Right atrium auricular region (tissue), 2 donors: ENCODE measurements at regions not wholly inside any gene's neighbourhood (a gene's known extent, or its start where the extent isn't known, plus 50 kb on each side); places are given as distances from the start of the nearest gene placed in this dataset.

ENCODE experiments used
- DNase-seq: peaks from one replicate; pipeline ENCODE4 v3.0.0-alpha.2; 2019; ENCODE audit warnings: low spot score
- H3K27ac ChIP-seq, 2 donors: fragments of 200-600 bp; sonication (generic); 1 replicate in 1 of 2; 2 replicates in 1 of 2; pipeline ENCODE4 v1.5.1; 2016 to 2019
- H3K27me3 ChIP-seq, 2 donors: fragments of 200-600 bp; sonication (generic); one replicate each; pipeline versions ENCODE4 v1.5.1 to v1.6.0; 2017 to 2019
- H3K36me3 ChIP-seq: fragments of 200-600 bp; sonication (generic); one replicate; pipeline ENCODE4 v1.5.1; 2016
- H3K4me1 ChIP-seq, 2 donors: fragments of 200-600 bp; sonication (generic); one replicate each; pipeline versions ENCODE4 v1.5.1 to v1.6.0; 2017 to 2019
- H3K4me3 ChIP-seq, 2 donors: fragments of 200-600 bp; sonication (generic); 1 replicate in 1 of 2; 2 replicates in 1 of 2; pipeline ENCODE4 v1.5.1; 2017 to 2019; ENCODE audit warnings: mild to moderate bottlenecking in 1 of 2, moderate library complexity in 1 of 2
- H3K9me3 ChIP-seq, 2 donors: fragments of 200-600 bp; sonication (generic); one replicate each; pipeline ENCODE4 v1.5.1; 2019
- TF ChIP-seq, protein P1 (sequence below), 2 donors: fragments of 200-600 bp; sonication (generic); IDR thresholded peaks; one replicate each; pipeline ENCODE4 v1.5.1; 2019; ENCODE audit warnings: antibody characterized with exemption in 2 of 2

DNA sequence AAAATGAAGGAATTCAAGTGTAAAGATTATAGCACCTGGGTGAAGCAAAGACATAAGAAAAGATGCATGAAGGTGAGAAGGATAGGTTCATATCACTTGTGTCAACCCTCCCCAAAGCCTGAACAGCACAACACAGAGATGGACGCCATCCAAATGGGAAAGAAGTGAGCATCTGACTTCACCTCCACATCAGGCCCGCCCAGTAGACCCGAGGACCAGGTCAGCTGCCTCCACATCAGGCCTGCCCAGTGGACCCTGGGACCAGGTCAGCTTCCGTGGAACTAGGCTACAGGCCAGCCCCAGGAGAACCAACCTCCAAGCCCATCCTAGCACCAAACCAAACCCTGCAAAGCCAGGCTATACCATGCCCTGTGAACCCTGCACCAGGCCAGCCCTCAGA, 862.9 kb downstream of the UQCRFS1 start:
- Histone ChIP-seq H3K27me3 (no peaks in the 10 kb centered on the region), H3K4me1 (no peaks in the 10 kb centered on the region), H3K9me3 (no peaks in the 10 kb centered on the region), H3K27ac (no peak overlapping the region), H3K4me3 (no peak overlapping the region), H3K36me3 (no peaks in the 10 kb centered on the region)
- no peak for DNase-seq
- TF ChIP-seq, protein P1, sequence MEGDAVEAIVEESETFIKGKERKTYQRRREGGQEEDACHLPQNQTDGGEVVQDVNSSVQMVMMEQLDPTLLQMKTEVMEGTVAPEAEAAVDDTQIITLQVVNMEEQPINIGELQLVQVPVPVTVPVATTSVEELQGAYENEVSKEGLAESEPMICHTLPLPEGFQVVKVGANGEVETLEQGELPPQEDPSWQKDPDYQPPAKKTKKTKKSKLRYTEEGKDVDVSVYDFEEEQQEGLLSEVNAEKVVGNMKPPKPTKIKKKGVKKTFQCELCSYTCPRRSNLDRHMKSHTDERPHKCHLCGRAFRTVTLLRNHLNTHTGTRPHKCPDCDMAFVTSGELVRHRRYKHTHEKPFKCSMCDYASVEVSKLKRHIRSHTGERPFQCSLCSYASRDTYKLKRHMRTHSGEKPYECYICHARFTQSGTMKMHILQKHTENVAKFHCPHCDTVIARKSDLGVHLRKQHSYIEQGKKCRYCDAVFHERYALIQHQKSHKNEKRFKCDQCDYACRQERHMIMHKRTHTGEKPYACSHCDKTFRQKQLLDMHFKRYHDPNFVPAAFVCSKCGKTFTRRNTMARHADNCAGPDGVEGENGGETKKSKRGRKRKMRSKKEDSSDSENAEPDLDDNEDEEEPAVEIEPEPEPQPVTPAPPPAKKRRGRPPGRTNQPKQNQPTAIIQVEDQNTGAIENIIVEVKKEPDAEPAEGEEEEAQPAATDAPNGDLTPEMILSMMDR (IDR thresholded peaks at IDR 0.05): no peak

DNA sequence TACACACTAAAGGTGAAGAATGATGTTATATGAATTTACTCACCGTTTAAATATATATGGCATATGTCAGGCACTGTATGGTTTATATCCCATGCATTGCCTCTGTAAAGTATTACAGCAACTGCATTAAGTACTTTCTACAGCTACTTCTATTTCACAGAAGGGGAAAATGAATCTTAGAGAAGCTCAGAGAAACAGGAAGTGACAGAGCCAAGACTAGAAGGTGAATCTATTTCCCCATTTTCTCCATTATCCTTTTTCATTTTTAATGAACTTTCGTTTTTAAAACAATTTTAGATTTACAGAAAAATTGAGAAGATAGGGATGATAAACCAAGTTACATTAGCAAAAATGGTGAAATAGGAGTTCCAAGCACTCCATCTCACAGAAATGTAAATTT, 863.3 kb downstream of the UQCRFS1 start:
- TF ChIP-seq, protein P1 (IDR thresholded peaks at IDR 0.05): no peak
- Histone ChIP-seq H3K27ac (no peak overlapping the region), H3K4me3 (no peak overlapping the region), H3K36me3 (no peaks in the 10 kb centered on the region), H3K4me1 (no peaks in the 10 kb centered on the region), H3K9me3 (no peaks in the 10 kb centered on the region), H3K27me3 (no peaks in the 10 kb centered on the region)
- DNase-seq: no peak

- Histone ChIP-seq H3K27ac (no peak overlapping the region), H3K9me3 (no peaks in the 10 kb centered on the region), H3K36me3 (no peaks in the 10 kb centered on the region), H3K27me3 (no peaks in the 10 kb centered on the region), H3K4me3 (no peak overlapping the region), H3K4me1 (no peaks in the 10 kb centered on the region)
- TF ChIP-seq, protein P1 (IDR thresholded peaks at IDR 0.05): no peak
- no peak for DNase-seq
Observed at GRCh38 chr19:28345811-28346210, 867.1 kb downstream of the UQCRFS1 start.

GRCh38 chr19:28341810-28342350, 871.1 kb downstream of the UQCRFS1 start:
- Histone ChIP-seq H3K36me3 (no peaks in the 10 kb centered on the region), H3K9me3 (peaks cover 0 to 9% of the 10 kb centered on the region in 2 donors), H3K27me3 (no peaks in the 10 kb centered on the region), H3K27ac (no peak overlapping the region), H3K4me1 (no peaks in the 10 kb centered on the region), H3K4me3 (no peak overlapping the region)
- no peak for DNase-seq
- TF ChIP-seq, protein P1 (IDR thresholded peaks at IDR 0.05): no peak

DNA sequence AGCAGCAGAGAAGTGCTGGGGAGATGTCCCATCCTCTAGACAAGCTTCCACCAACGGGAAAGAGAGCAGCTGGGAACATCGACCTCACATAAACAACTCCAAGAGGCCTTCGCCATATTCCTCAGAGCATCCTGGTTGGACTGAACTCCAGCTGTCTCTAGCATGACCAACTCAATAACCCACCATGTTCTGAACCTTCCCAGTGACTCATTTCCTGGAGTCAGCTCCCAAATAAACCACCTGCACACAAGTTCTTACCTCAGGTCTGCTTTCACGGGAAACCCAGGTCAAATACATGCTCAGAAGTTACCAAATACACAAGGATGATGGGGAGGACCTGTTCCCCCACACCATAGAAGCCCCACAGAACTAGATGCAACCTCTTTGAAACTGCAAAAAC, 878.5 kb downstream of the UQCRFS1 start:
- no peak overlapping the region for H3K27ac ChIP-seq
- peaks cover 0 to 2% of the 10 kb centered on the region in 2 donors for H3K9me3 ChIP-seq
- no peaks in the 10 kb centered on the region for H3K27me3 ChIP-seq
- H3K4me1 ChIP-seq: no peaks in the 10 kb centered on the region
- H3K4me3 ChIP-seq: no peak overlapping the region
- TF ChIP-seq, protein P1 (IDR thresholded peaks at IDR 0.05): no peak
- H3K36me3 ChIP-seq: no peaks in the 10 kb centered on the region
- no peak for DNase-seq

GRCh38 chr19:28333909-28334308, 879.0 kb downstream of the UQCRFS1 start:
- Histone ChIP-seq H3K4me3 (no peak overlapping the region), H3K27ac (no peak overlapping the region), H3K4me1 (no peaks in the 10 kb centered on the region), H3K9me3 (no peaks in the 10 kb centered on the region), H3K27me3 (no peaks in the 10 kb centered on the region), H3K36me3 (no peaks in the 10 kb centered on the region)
- no peak for DNase-seq
- TF ChIP-seq, protein P1 (IDR thresholded peaks at IDR 0.05): no peak
